Activated naive CD4-positive, alpha-beta T cell (primary cell): ENCODE measurements at regions not wholly inside any gene's neighbourhood (a gene's known extent, or its start where the extent isn't known, plus 50 kb on each side); places are given as distances from the start of the nearest gene placed in this dataset.

ENCODE experiments used
- DNase-seq, 4 experiments: peaks; one replicate each; lab custom pipeline; 2025; lab: John Stamatoyannopoulos, UW

- DNase-seq = no peak
These were observed 88.4 kb downstream of the CTTN start for GRCh38 chr11:70486731-70487130.

GRCh38 chr11:70487160-70487559 is 88.8 kb downstream of the CTTN start:
- no peak for DNase-seq

GRCh38 chr11:70487756-70488155 is 89.4 kb downstream of the CTTN start:
- DNase-seq = no peak

GRCh38 chr11:70488171-70488703 is 89.9 kb downstream of the CTTN start:
- no peak for DNase-seq

GRCh38 chr11:70489276-70489675 is 90.9 kb downstream of the CTTN start:
- DNase-seq = no peak

- no peak for DNase-seq
These were observed 91.9 kb downstream of the CTTN start for GRCh38 chr11:70490208-70490607.

GRCh38 chr11:70490723-70491558 is 92.6 kb downstream of the CTTN start:
- no peak for DNase-seq

- DNase-seq = no peak
These were observed 93.6 kb downstream of the CTTN start for GRCh38 chr11:70491696-70492472.

GRCh38 chr11:70493089-70493474 is 94.8 kb downstream of the CTTN start:
- no peak for DNase-seq

GRCh38 chr11:70493891-70494290 is 95.6 kb downstream of the CTTN start:
- no peak for DNase-seq

- no peak for DNase-seq
These were observed 96.4 kb downstream of the CTTN start for GRCh38 chr11:70494559-70495350.

- no peak for DNase-seq
These were observed 97.3 kb downstream of the CTTN start for GRCh38 chr11:70495351-70496310.

GRCh38 chr11:70496591-70497535 is 98.5 kb downstream of the CTTN start:
- DNase-seq = no peak

GRCh38 chr11:70497536-70498075 is 99.3 kb downstream of the CTTN start:
- DNase-seq = no peak

GRCh38 chr11:70498171-70498571 is 99.8 kb downstream of the CTTN start:
- DNase-seq = no peak

GRCh38 chr11:70498976-70499801 is 100.9 kb downstream of the CTTN start:
- no peak for DNase-seq

GRCh38 chr11:70500076-70500847 is 101.9 kb downstream of the CTTN start:
- DNase-seq = no peak
